ENCODE measurements at regions not wholly inside any gene's neighbourhood (a gene's known extent, or its start where the extent isn't known, plus 50 kb on each side); places are given as distances from the start of the nearest gene placed in this dataset.

DNA sequence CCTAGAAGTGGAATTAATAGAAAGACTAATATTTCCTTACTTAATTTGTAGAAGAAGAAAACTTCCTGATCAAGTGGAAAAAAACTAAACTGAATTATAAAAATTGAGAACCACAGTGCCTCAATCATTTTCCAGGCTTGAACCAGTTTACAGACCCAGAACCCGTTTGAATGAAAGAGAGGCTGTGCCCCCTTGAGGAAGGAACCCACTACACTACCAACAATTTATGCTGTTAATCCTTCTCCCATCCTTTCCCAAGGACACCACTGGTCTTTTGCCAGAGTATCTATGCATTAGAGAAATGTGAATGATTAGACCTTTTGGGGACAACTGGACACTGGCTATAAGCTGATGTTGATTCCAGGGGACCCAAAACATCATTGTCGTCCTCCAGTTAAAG lies 842.6 kb downstream of the TECRL start:
- H4K20me1 ChIP-seq (ENCODE audit: insufficient read depth, low read length) = no peaks in the 10 kb centered on the region
- H3K9me3 ChIP-seq (ENCODE audit: low read length) = no peaks in the 10 kb centered on the region
- no peaks in the 10 kb centered on the region for H3K79me2 ChIP-seq (ENCODE audit: insufficient read depth, low read depth, low read length)
- H3K4me1 ChIP-seq (ENCODE audit: insufficient read depth, low read length, poor library complexity, severe bottlenecking) = no peaks in the 10 kb centered on the region
- TF ChIP-seq CTCF (conservative IDR thresholded peaks at IDR 0.05; ENCODE audit: low read length) (no peak), EZH2phosphoT487 (IDR thresholded peaks at IDR 0.05; ENCODE audit: borderline replicate concordance, low read depth, low read length) (no peak)
- no peak overlapping the region for H2AFZ ChIP-seq (ENCODE audit: low read length)
- POLR2A ChIA-PET = interaction anchor here (1.1 kb wide), 1 partner anchor 12 kb away, joined by 3 read pairs; no protein-coding TSS in a partner anchor
- no peak for DNase-seq (ENCODE audit: low spot score)
- intact Hi-C loops (cut with micrococcal nuclease; ENCODE audit: unreplicated experiment) = no loop called here
- no peak overlapping the region for H3K4me3 ChIP-seq (ENCODE audit: low read depth, low read length, poor library complexity, severe bottlenecking)
- H3K27ac ChIP-seq (ENCODE audit: low read depth, low read length, poor library complexity, severe bottlenecking) = no peak overlapping the region
- BruUV-seq (replicated peaks) = no TSS peak
- H3K9me2 ChIP-seq (ENCODE audit: insufficient read depth, low read length) = no peaks in the 10 kb centered on the region
- H3K36me3 ChIP-seq (ENCODE audit: insufficient read depth, low read length) = no peaks in the 10 kb centered on the region
- no peak overlapping the region for H3K4me2 ChIP-seq (ENCODE audit: low read length)
- CTCF ChIA-PET (ENCODE audit: unreplicated experiment) = no interaction called here

DNA sequence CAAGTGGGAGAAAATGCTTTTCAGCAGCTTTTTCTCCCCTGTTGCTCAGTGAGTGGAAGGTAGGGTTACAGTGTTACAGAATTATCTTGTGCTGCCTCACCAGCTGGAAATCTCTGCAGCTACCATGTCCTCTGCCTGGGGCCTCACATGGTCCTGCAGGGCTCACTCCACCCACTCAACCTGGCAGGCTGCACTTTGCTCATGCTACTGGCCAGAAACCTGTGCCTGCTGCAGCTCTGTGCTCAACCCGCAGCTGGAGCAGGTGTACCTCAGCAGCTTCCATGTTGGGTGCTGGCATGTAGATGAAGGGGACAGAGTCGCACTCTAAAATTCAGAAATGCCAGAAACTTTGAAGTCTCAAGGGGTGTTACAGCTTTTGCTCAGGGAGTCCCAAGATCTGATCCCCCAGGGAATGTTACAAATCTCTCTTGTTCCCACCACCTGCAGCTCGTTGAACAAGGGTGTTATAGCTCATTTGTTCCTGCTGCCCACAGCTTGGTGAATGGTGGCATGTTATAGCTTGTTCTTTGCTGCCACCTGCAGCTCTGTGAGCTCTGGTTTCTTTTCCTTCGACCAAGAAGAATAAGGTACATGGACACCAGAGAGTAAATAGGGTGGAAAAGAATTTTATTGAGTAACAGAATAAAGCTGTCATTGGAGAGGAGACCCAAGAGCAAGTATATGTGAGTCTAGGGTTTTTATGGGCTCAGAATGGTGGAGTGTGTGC lies 845.8 kb downstream of the TECRL start:
- H3K9me3 ChIP-seq (ENCODE audit: low read length) = no peaks in the 10 kb centered on the region
- H3K79me2 ChIP-seq (ENCODE audit: insufficient read depth, low read depth, low read length) = no peaks in the 10 kb centered on the region
- H3K4me1 ChIP-seq (ENCODE audit: insufficient read depth, low read length, poor library complexity, severe bottlenecking) = no peaks in the 10 kb centered on the region
- H3K36me3 ChIP-seq (ENCODE audit: insufficient read depth, low read length) = no peaks in the 10 kb centered on the region
- H2AFZ ChIP-seq (ENCODE audit: low read length) = no peak overlapping the region
- DNase-seq (ENCODE audit: low spot score) = no peak
- BruUV-seq (replicated peaks) = no TSS peak
- TF ChIP-seq CTCF (conservative IDR thresholded peaks at IDR 0.05; ENCODE audit: low read length) (no peak), EZH2phosphoT487 (IDR thresholded peaks at IDR 0.05; ENCODE audit: borderline replicate concordance, low read depth, low read length) (no peak)
- POLR2A ChIA-PET = interaction anchor here (0.6 to 1.0 kb wide), 2 partner anchors 9 to 15 kb away, joined by 3 read pairs; no protein-coding TSS in a partner anchor
- no peaks in the 10 kb centered on the region for H4K20me1 ChIP-seq (ENCODE audit: insufficient read depth, low read length)
- intact Hi-C loops (cut with micrococcal nuclease; ENCODE audit: unreplicated experiment) = no loop called here
- no peak overlapping the region for H3K27ac ChIP-seq (ENCODE audit: low read depth, low read length, poor library complexity, severe bottlenecking)
- no peak overlapping the region for H3K4me2 ChIP-seq (ENCODE audit: low read length)
- CTCF ChIA-PET (ENCODE audit: unreplicated experiment) = no interaction called here
- no peaks in the 10 kb centered on the region for H3K9me2 ChIP-seq (ENCODE audit: insufficient read depth, low read length)
- H3K4me3 ChIP-seq (ENCODE audit: low read depth, low read length, poor library complexity, severe bottlenecking) = no peak overlapping the region

DNA sequence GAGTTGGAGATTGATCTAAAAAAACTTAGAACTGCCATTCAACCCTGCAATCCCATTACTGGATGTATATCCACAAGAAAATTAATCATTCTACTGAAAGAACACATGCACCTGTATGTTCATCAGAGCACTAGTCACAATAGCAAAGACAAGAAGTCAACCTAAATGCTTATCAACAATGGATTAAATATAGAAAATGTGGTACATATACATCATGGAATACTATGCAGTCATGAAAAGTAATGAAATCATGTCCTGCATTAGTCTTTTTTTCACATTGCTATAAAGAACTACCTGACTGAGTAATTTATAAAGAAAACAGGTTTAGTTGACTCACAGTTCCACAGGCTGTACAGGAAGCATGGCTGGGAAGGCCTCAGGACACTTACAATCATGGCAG lies 850.5 kb downstream of the TECRL start:
- DNase-seq (ENCODE audit: low spot score) = no peak
- Histone ChIP-seq H2AFZ (ENCODE audit: low read length) (no peak overlapping the region), H3K9me3 (ENCODE audit: low read length) (no peaks in the 10 kb centered on the region), H3K4me3 (ENCODE audit: low read depth, low read length, poor library complexity, severe bottlenecking) (no peak overlapping the region), H3K79me2 (ENCODE audit: insufficient read depth, low read depth, low read length) (no peaks in the 10 kb centered on the region), H3K4me1 (ENCODE audit: insufficient read depth, low read length, poor library complexity, severe bottlenecking) (no peaks in the 10 kb centered on the region), H4K20me1 (ENCODE audit: insufficient read depth, low read length) (no peaks in the 10 kb centered on the region), H3K9me2 (ENCODE audit: insufficient read depth, low read length) (no peaks in the 10 kb centered on the region), H3K36me3 (ENCODE audit: insufficient read depth, low read length) (no peaks in the 10 kb centered on the region), H3K27ac (ENCODE audit: low read depth, low read length, poor library complexity, severe bottlenecking) (no peak overlapping the region), H3K4me2 (ENCODE audit: low read length) (no peak overlapping the region)
- intact Hi-C loops (cut with micrococcal nuclease; ENCODE audit: unreplicated experiment) = no loop called here
- no TSS peak for BruUV-seq (replicated peaks)
- ChIA-PET CTCF (ENCODE audit: unreplicated experiment) (no interaction called here), POLR2A (no interaction called here)
- TF ChIP-seq EZH2phosphoT487 (IDR thresholded peaks at IDR 0.05; ENCODE audit: borderline replicate concordance, low read depth, low read length) (no peak), CTCF (conservative IDR thresholded peaks at IDR 0.05; ENCODE audit: low read length) (no peak)

Measured in OCI-LY7 (cell line).